Progenitor cell of endocrine pancreas (in vitro differentiated cells): ENCODE measurements at regions not wholly inside any gene's neighbourhood (a gene's known extent, or its start where the extent isn't known, plus 50 kb on each side); places are given as distances from the start of the nearest gene placed in this dataset.

Source experiments
- DNase-seq: peaks from one replicate; pipeline ENCODE4 v3.0.0; 2021; ENCODE audit warnings: low spot score; ENCODE audit not compliant: unreplicated experiment
- H3K27ac Mint-ChIP-seq: 2 replicates; pipeline ENCODE4 v1.8.0; 2021; ENCODE audit warnings: mild to moderate bottlenecking, moderate library complexity, mixed read lengths
- H3K27me3 Mint-ChIP-seq: 2 replicates; pipeline ENCODE4 v1.8.0; 2021; ENCODE audit warnings: mixed read lengths
- H3K36me3 Mint-ChIP-seq: 2 replicates; pipeline ENCODE4 v1.8.0; 2022; ENCODE audit warnings: mixed read lengths; ENCODE audit not compliant: insufficient read depth
- H3K4me1 Mint-ChIP-seq: 2 replicates; pipeline ENCODE4 v1.8.0; 2021; ENCODE audit warnings: low read depth, mixed read lengths
- H3K4me3 Mint-ChIP-seq: 2 replicates; pipeline ENCODE4 v1.8.0; 2021; ENCODE audit warnings: low read depth, mild to moderate bottlenecking, moderate library complexity, mixed read lengths
- H3K9me3 Mint-ChIP-seq: 2 replicates; pipeline ENCODE4 v1.8.0; 2021; ENCODE audit warnings: low read depth, mixed read lengths
- TF ChIP-seq, protein P1 (sequence below): fragments of 200-600 bp; sonication (generic); IDR thresholded peaks from one replicate; pipeline ENCODE4 v1.5.0; 2021; ENCODE audit warnings: antibody characterized with exemption, mild to moderate bottlenecking; ENCODE audit not compliant: unreplicated experiment

DNA sequence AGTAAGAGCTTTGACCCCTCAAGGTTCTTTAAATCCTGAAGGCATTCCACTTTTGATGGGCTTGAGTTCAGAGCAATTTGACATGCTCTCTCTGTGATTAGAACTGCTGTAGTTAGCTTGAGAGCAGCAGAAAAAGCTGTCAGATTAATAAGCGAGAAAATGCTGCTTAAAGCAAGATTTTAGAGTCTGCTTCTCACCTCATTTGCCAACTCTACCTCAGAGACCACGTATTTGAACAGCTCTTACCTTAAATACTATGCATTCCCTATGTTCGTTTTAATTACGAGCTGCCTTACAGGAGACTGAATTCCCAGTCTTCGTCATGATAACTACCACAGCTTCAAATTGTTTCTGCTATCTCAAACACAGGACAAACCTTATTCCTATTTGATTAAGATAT lies 253.4 kb downstream of the SLITRK6 start:
- Mint-ChIP-seq H3K27ac (no peak overlapping the region), H3K9me3 (peaks cover 11% of the 10 kb centered on the region), H3K4me3 (no peak overlapping the region), H3K36me3 (no peaks in the 10 kb centered on the region), H3K27me3 (no peaks in the 10 kb centered on the region), H3K4me1 (no peaks in the 10 kb centered on the region)
- DNase-seq, result no peak
- TF ChIP-seq, protein P1, sequence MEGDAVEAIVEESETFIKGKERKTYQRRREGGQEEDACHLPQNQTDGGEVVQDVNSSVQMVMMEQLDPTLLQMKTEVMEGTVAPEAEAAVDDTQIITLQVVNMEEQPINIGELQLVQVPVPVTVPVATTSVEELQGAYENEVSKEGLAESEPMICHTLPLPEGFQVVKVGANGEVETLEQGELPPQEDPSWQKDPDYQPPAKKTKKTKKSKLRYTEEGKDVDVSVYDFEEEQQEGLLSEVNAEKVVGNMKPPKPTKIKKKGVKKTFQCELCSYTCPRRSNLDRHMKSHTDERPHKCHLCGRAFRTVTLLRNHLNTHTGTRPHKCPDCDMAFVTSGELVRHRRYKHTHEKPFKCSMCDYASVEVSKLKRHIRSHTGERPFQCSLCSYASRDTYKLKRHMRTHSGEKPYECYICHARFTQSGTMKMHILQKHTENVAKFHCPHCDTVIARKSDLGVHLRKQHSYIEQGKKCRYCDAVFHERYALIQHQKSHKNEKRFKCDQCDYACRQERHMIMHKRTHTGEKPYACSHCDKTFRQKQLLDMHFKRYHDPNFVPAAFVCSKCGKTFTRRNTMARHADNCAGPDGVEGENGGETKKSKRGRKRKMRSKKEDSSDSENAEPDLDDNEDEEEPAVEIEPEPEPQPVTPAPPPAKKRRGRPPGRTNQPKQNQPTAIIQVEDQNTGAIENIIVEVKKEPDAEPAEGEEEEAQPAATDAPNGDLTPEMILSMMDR, result no peak

DNA sequence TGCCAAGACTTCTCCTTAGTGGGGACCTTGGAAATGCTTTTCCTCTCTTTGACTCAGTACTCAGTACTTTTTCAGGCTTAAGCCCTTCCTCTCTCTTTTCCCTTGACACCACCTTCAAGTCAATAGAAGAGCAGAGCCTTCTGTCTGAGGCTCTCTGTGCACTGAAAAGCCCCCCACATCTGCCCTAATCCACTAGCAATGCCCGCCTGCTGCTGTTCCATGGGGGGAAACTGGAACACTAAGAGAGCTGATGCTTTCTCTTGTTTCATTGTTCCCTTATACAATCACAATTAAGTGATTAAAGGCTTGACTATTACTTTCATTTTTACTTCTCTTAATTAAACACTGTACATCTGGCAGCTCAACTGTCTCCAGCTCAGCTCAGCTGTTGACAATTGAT lies 254.5 kb downstream of the SLITRK6 start:
- Mint-ChIP-seq H3K36me3 (no peaks in the 10 kb centered on the region), H3K27ac (no peak overlapping the region), H3K9me3 (peaks cover 11% of the 10 kb centered on the region), H3K4me3 (no peak overlapping the region), H3K27me3 (no peaks in the 10 kb centered on the region), H3K4me1 (no peaks in the 10 kb centered on the region)
- TF ChIP-seq, protein P1, result no peak
- no peak for DNase-seq

DNA sequence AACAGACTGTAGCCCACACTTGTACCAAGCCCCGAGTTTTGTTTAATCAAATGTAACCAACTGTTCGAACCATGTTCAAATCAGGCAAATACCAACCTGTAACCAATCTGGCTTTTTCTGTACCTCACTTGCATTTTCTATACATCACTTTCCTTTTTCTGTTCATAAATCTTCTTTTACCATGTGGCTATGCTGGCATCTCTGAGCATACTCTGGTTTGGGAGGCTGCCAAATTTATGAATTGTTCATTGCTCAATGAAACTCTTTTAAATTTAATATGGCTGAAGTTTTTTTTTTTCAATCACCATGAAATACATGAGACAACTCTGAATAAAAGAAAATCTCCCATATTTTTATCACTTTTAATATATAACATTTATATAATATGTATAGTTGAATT lies 256.1 kb downstream of the SLITRK6 start:
- TF ChIP-seq, protein P1, result no peak
- no peaks in the 10 kb centered on the region for H3K9me3 Mint-ChIP-seq
- H3K4me1 Mint-ChIP-seq, result no peaks in the 10 kb centered on the region
- DNase-seq, result no peak
- H3K36me3 Mint-ChIP-seq, result no peaks in the 10 kb centered on the region
- no peaks in the 10 kb centered on the region for H3K27me3 Mint-ChIP-seq
- H3K4me3 Mint-ChIP-seq, result no peak overlapping the region
- H3K27ac Mint-ChIP-seq, result no peak overlapping the region

DNA sequence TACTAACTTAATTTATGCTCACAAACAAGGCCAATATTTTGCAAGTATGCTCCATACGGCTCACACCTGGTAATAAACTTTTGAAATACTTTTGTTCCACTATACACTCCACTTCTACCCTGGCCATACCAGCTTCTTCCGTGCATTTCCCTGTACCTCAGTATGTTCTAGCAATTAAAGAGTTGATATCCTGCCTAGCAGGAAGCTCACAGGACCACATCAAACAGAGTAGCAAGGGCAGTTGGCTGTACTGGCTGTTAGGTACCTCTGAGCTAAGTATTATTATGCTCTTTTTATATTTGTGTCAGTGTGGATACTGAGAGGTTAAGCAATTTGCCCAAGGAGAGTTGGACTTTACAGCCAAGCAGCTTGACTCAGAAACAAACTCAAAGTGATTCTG lies 257.7 kb downstream of the SLITRK6 start:
- no peaks in the 10 kb centered on the region for H3K27me3 Mint-ChIP-seq
- H3K27ac Mint-ChIP-seq, result no peak overlapping the region
- no peaks in the 10 kb centered on the region for H3K36me3 Mint-ChIP-seq
- TF ChIP-seq, protein P1, result no peak
- DNase-seq, result no peak
- H3K4me3 Mint-ChIP-seq, result no peak overlapping the region
- no peaks in the 10 kb centered on the region for H3K4me1 Mint-ChIP-seq
- H3K9me3 Mint-ChIP-seq, result no peaks in the 10 kb centered on the region

DNA sequence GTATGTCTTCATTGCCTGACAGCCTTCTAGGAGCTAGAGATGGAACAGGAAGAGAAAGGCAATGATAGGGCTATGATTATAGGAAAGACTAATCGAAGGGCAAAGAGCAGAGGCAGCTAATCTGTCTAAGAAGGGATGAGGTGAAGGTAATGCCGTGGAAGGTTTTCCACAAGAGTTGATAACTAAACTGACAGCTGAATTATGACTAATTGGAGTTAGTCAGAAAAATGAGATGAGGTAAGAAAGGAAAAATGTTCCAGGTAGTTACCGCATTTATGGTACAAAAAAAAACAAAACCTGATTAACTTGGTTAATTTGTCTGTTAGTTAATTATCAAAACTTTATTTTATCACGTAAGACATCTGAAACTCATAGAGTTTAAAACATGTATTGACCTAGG lies 260.3 kb downstream of the SLITRK6 start:
- no peak overlapping the region for H3K27ac Mint-ChIP-seq
- H3K4me1 Mint-ChIP-seq, result no peaks in the 10 kb centered on the region

More for the DNA sequence above, 260.3 kb downstream of the SLITRK6 start:
- H3K9me3 Mint-ChIP-seq, result no peaks in the 10 kb centered on the region
- TF ChIP-seq, protein P1, result no peak
- no peaks in the 10 kb centered on the region for H3K27me3 Mint-ChIP-seq
- DNase-seq, result no peak
- no peaks in the 10 kb centered on the region for H3K36me3 Mint-ChIP-seq
- no peak overlapping the region for H3K4me3 Mint-ChIP-seq
